Fibroblast of the conjunctiva (primary cell): ENCODE measurements at regions not wholly inside any gene's neighbourhood (a gene's known extent, or its start where the extent isn't known, plus 50 kb on each side); places are given as distances from the start of the nearest gene placed in this dataset.
A peak's percentile ranks its signal among the peaks of the same experiment; 100 is the strongest.

ENCODE experiments used
- DNase-seq: peaks from one replicate; pipeline ENCODE4 v3.0.0-alpha.2; 2010; ENCODE audit warnings: low read depth

- no peak for DNase-seq
Observed at GRCh38 chr5:18111906-18112465, 477.7 kb downstream of the TAF11L14 start.

- peak; percentile 1 for DNase-seq
Observed at GRCh38 chr5:18113721-18114120, 479.5 kb downstream of the TAF11L14 start.

GRCh38 chr5:18114151-18114757, 480.0 kb downstream of the TAF11L14 start:
- no peak for DNase-seq

- no peak for DNase-seq
Observed at GRCh38 chr5:18117968-18118367, 483.7 kb downstream of the TAF11L14 start.

- no peak for DNase-seq
Observed at GRCh38 chr5:18119156-18119785, 485.0 kb downstream of the TAF11L14 start.

- no peak for DNase-seq
Observed at GRCh38 chr5:18141222-18141621, 507.0 kb downstream of the TAF11L14 start.

- DNase-seq = no peak
Observed at GRCh38 chr5:18142831-18143230, 508.6 kb downstream of the TAF11L14 start.

- no peak for DNase-seq
Observed at GRCh38 chr5:18152671-18153070, 518.4 kb downstream of the TAF11L14 start.

- DNase-seq = no peak
Observed at GRCh38 chr5:18158166-18158565, 523.9 kb downstream of the TAF11L14 start.

- no peak for DNase-seq
Observed at GRCh38 chr5:18159331-18159730, 525.1 kb downstream of the TAF11L14 start.

- DNase-seq = no peak
Observed at GRCh38 chr5:18171684-18172083, 537.4 kb downstream of the TAF11L14 start.

- no peak for DNase-seq
Observed at GRCh38 chr5:18179579-18179978, 545.3 kb downstream of the TAF11L14 start.

GRCh38 chr5:18181575-18181974, 547.3 kb downstream of the TAF11L14 start:
- no peak for DNase-seq

- no peak for DNase-seq
Observed at GRCh38 chr5:18195910-18196309, 561.6 kb downstream of the TAF11L14 start.

- no peak for DNase-seq
Observed at GRCh38 chr5:18197734-18198133, 563.5 kb downstream of the TAF11L14 start.

GRCh38 chr5:18202164-18202563, 567.9 kb downstream of the TAF11L14 start:
- no peak for DNase-seq

- no peak for DNase-seq
Observed at GRCh38 chr5:18203296-18203695, 569.0 kb downstream of the TAF11L14 start.

GRCh38 chr5:18213666-18214065, 579.4 kb downstream of the TAF11L14 start:
- no peak for DNase-seq

- DNase-seq = no peak
Observed at GRCh38 chr5:18216016-18216415, 581.8 kb downstream of the TAF11L14 start.

- DNase-seq = no peak
Observed at GRCh38 chr5:18216729-18217128, 582.5 kb downstream of the TAF11L14 start.

GRCh38 chr5:18219241-18219640, 585.0 kb downstream of the TAF11L14 start:
- DNase-seq = no peak

- DNase-seq = no peak
Observed at GRCh38 chr5:18220631-18221030, 586.4 kb downstream of the TAF11L14 start.

GRCh38 chr5:18236386-18236785, 602.1 kb downstream of the TAF11L14 start:
- no peak for DNase-seq

- DNase-seq = no peak
Observed at GRCh38 chr5:18238321-18238720, 604.1 kb downstream of the TAF11L14 start.
